ENCODE measurements at regions not wholly inside any gene's neighbourhood (a gene's known extent, or its start where the extent isn't known, plus 50 kb on each side); places are given as distances from the start of the nearest gene placed in this dataset.
"Not testable (repeated sequence)": the region's sequence is repeated elsewhere in the genome, so short reads cannot be mapped to it uniquely, and the experiment has no call there.

DNA sequence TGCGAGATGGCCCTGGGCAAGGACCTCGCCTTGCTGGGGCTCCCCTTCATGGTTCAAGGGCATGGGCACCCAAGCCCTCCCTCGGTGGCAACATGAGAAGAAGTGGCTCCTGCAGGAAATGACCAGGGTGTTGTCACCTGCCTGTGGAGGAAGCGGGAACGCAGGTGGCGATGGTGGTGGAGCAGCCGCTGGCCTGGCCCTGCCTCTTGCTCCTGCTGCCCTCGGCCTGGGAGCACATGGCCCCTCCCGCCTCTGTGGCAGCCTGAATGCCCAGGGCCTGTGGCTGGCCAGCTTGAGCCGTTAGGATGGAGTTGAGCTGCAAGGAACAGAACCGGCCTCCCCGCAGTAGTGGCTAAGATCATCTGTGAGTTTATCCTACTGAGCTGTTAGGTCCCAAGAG lies 204.0 kb downstream of the CCT8L2 start:
- H3K27ac Mint-ChIP-seq; intact Hi-C loops (cut with micrococcal nuclease); H3K36me3 Mint-ChIP-seq (ENCODE audit: low read depth); H3K4me3 Mint-ChIP-seq; H3K4me1 Mint-ChIP-seq (ENCODE audit: low read depth): not testable (repeated sequence)
- H3K27me3 Mint-ChIP-seq = peaks cover 33% of the 10 kb centered on the region
- peaks cover 39% of the 10 kb centered on the region for H3K9me3 Mint-ChIP-seq

DNA sequence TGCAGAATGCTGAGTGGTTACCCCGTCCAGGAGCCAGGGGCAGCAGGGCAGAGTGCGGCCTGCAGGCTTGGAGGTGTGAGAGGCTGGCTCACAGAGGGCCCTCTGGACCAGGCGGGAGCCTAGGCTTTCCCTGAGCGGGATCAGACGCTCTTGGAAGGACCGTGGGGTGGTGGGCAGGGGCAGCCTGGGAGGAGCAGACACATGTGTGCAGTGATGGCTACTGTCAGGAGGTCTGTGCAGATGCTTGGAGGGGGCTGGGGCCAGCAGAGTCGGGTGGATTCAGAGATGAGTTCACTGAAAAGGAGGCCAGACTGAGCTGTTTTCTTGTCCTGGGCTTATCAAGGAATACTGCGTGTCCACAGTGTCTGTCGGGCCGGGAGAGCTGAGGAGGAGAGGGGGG lies 204.5 kb downstream of the CCT8L2 start:
- intact Hi-C loops (cut with micrococcal nuclease); H3K27ac Mint-ChIP-seq; H3K4me1 Mint-ChIP-seq (ENCODE audit: low read depth); H3K4me3 Mint-ChIP-seq; H3K36me3 Mint-ChIP-seq (ENCODE audit: low read depth): not testable (repeated sequence)
- H3K27me3 Mint-ChIP-seq = peaks cover 33% of the 10 kb centered on the region
- H3K9me3 Mint-ChIP-seq = peaks cover 35% of the 10 kb centered on the region

DNA sequence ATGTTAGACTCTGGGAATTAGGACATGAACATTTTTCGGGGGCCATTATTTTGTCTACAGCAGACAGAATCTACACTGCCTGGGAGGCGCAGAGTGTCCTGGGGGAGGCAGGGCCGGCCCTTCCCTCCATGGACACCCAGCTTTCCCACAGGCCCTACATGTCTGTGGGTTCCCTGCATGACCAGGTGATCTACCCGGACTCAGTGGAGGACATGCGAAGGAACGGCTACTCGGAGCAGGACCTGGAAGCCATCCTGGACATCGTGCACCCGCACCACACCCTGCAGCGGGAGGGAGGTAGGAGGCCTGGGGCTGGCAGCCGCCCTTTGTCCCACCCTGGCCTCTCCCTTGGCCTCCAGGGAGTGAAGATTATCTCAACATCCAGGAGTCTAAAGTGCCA lies 205.1 kb downstream of the CCT8L2 start:
- H3K36me3 Mint-ChIP-seq (ENCODE audit: low read depth); H3K4me1 Mint-ChIP-seq (ENCODE audit: low read depth); H3K4me3 Mint-ChIP-seq; intact Hi-C loops (cut with micrococcal nuclease); H3K27ac Mint-ChIP-seq: not testable (repeated sequence)
- peaks cover 30% of the 10 kb centered on the region for H3K9me3 Mint-ChIP-seq
- H3K27me3 Mint-ChIP-seq = peaks cover 33% of the 10 kb centered on the region

DNA sequence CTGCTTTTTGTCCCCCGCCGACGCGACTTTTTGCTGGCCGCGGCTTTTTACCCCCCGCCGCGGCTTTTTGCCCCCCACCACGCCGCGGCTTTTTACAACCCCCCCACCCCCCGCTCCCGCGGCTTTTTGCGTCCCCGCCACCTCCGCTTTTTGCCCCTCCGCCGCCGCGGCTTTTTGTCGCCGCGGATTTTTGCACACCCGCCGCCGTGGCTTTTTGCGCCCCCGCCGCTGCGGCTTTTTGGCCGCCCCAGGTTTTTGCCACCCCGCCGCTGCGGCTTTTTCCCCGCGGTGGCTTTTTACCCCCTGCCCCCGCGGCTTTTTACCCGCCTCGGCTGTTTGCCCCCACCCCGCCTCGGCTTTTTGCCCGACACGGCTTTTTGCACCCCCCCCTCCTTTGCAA lies 205.5 kb downstream of the CCT8L2 start:
- no peak overlapping the region for H3K27ac Mint-ChIP-seq
- H3K36me3 Mint-ChIP-seq (ENCODE audit: low read depth) = no peaks in the 10 kb centered on the region
- intact Hi-C loops (cut with micrococcal nuclease) = no loop called here
- peaks cover 33% of the 10 kb centered on the region for H3K27me3 Mint-ChIP-seq
- peaks cover 25% of the 10 kb centered on the region for H3K9me3 Mint-ChIP-seq
- no peaks in the 10 kb centered on the region for H3K4me1 Mint-ChIP-seq (ENCODE audit: low read depth)
- H3K4me3 Mint-ChIP-seq = no peak overlapping the region

DNA sequence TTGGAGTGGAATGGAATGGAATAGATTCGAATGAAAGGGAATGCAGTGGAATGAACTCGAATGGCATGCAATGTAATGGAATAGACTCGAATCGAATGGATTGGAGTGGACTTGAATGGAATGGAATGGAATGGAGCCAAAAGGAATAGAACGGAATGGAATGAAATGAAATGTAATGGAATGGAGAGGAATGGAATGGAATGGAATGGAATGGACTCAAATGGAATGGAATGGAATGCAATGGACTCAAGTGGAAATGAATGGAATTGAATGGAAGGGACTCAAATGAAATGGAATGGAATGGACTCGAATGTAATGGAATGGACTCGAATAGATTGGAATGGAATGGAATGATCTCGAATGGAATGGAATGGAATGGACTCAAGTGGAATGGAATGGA lies 231.3 kb downstream of the CCT8L2 start:
- H3K9me3 Mint-ChIP-seq = peaks cover 18% of the 10 kb centered on the region
- H3K27ac Mint-ChIP-seq; H3K4me3 Mint-ChIP-seq; H3K4me1 Mint-ChIP-seq (ENCODE audit: low read depth); H3K27me3 Mint-ChIP-seq; intact Hi-C loops (cut with micrococcal nuclease); H3K36me3 Mint-ChIP-seq (ENCODE audit: low read depth): not testable (repeated sequence)

DNA sequence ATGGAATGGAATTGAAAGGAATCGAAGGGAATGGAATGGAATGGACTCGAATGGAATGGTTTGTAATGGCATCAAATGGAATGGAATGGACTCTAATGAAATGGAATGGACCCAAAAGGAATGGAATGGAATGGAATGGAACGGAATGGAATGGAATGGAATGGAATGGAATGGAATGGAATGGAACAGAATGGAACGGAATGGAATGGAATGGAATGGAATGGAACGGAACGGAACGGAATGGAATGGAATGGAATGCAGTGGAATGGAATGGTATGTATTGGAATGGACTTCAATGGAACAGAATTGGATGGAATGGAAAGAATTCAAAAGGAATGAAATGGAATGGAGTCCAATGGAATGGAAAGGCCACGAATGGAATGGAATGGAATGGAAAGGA lies 240.0 kb downstream of the CCT8L2 start:
- H3K27me3 Mint-ChIP-seq; H3K36me3 Mint-ChIP-seq (ENCODE audit: low read depth); H3K27ac Mint-ChIP-seq; H3K4me1 Mint-ChIP-seq (ENCODE audit: low read depth); intact Hi-C loops (cut with micrococcal nuclease); H3K4me3 Mint-ChIP-seq: not testable (repeated sequence)
- peaks cover 18% of the 10 kb centered on the region for H3K9me3 Mint-ChIP-seq

DNA sequence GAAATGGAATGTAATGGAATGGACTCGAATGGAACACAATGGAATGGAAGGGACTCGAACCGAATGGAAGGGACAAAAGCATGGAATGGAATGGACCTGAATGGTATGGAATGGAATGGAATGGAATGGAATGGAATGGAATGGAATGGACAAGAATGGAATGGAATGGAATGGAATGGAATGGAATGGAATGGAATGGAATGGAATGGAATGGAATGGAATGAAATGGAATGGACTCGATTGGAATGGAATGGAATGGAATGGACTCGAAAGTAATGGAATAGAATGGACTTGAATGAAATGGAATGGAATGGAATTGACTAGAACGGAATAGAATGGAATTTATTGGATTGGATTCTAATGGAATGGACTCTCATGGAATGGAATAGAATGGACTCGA lies 245.5 kb downstream of the CCT8L2 start:
- H3K27me3 Mint-ChIP-seq; H3K4me1 Mint-ChIP-seq (ENCODE audit: low read depth); H3K36me3 Mint-ChIP-seq (ENCODE audit: low read depth); H3K4me3 Mint-ChIP-seq; H3K27ac Mint-ChIP-seq; intact Hi-C loops (cut with micrococcal nuclease): not testable (repeated sequence)
- peaks cover 18% of the 10 kb centered on the region for H3K9me3 Mint-ChIP-seq

DNA sequence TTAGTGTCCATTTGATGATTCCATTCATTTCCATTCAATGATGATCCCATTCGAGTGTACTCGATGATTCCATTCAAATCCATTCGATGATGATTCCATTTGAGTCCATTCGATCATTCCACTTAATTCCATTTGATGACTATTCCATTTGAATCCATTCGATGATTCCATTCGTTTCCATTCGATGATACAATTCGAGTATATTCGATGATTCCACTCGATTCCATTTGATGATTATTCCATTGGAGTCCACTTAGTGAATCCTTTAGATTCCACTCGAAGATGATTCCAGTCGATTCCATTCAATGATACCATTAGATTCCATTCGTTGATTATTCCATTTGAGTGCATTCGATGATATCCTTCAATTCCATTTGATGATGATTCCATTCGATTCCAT lies 277.0 kb downstream of the CCT8L2 start:
- H3K9me3 Mint-ChIP-seq; H3K36me3 Mint-ChIP-seq (ENCODE audit: low read depth); intact Hi-C loops (cut with micrococcal nuclease); H3K27me3 Mint-ChIP-seq; H3K27ac Mint-ChIP-seq; H3K4me3 Mint-ChIP-seq; H3K4me1 Mint-ChIP-seq (ENCODE audit: low read depth): not testable (repeated sequence)
